Activated T-cell treated with anti-CD3 and anti-CD28 coated beads, Interleukin-2, amount 50 U/mL, for 1 hour (primary cell): ENCODE measurements at regions not wholly inside any gene's neighbourhood (a gene's known extent, or its start where the extent isn't known, plus 50 kb on each side); places are given as distances from the start of the nearest gene placed in this dataset.

Experiments
- DNase-seq: peaks from one replicate; pipeline ENCODE4 v3.0.0-alpha.2; 2020

DNA sequence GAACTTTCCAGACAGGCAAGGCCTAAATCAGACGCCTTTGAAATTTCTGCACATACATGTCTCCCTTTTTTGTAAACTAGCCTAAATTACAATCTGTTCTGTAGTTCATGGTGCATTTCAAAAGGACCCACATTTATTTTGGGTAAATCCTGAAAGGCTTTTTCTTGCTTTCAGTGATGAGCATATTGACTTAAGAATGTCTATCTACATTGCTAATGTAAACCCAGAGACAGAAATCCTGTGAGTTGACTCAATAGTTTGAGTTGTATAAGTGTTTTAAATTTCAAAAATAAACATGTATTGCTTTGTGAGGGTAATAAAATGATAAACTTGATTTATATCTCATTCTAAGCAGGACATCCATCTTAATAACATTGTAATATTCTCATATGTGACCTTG lies 977.0 kb upstream of the NR2F2 start:
- DNase-seq: no peak

- no peak for DNase-seq
These were observed 970.5 kb upstream of the NR2F2 start for GRCh38 chr15:95359966-95360365.

GRCh38 chr15:95362306-95362705 lies 968.2 kb upstream of the NR2F2 start:
- DNase-seq: no peak

- DNase-seq: no peak
These were observed 966.9 kb upstream of the NR2F2 start for GRCh38 chr15:95363646-95364045.

DNA sequence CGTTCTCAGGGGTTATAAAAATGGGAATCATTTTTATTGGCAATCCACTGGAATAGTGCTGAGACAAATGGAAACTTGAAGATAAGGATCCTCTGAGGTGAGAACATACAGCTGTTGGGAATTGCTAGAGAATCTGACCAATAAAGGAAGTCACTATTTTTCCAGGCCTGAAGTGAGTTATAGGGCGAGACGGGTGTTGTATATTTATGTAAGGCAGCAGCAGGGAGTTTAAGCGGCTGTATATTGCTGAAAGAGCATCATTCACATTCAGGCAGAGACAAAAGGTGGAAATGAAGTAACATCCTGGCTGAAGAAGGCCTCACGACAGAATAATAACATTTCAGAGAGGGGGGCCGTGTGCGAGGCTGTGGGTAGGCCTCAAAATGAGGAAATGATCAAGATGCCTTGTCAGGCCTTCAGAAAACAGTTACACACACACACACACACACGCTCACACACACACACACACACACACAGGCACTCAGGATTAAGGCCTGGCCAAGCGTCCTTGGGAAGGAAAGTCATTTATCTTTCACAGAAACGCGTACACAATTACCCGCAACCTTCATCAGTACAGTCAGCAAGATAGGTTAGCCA lies 964.9 kb upstream of the NR2F2 start:
- DNase-seq: no peak

GRCh38 chr15:95368191-95368590 lies 962.3 kb upstream of the NR2F2 start:
- no peak for DNase-seq

GRCh38 chr15:95368755-95369601 lies 961.5 kb upstream of the NR2F2 start:
- DNase-seq: no peak

DNA sequence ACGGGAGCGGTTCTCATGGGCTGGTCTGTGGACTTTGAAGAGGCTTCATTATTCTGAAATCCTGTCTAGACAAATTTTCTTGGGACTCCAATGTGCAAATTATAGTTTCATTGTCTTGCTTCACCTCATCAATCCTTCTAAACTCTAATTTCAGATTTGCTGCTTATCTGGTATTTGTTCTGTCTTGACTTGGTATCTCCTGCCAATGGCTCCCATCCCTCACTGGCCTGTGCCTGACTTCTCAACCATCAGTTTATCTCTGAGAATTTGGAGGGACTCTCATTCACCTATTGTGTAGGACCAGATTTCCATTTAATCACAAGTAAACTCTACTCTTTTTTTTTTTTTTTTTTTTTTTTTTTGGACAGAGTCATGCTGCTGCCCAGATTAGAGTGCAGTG lies 960.2 kb upstream of the NR2F2 start:
- DNase-seq: no peak

DNA sequence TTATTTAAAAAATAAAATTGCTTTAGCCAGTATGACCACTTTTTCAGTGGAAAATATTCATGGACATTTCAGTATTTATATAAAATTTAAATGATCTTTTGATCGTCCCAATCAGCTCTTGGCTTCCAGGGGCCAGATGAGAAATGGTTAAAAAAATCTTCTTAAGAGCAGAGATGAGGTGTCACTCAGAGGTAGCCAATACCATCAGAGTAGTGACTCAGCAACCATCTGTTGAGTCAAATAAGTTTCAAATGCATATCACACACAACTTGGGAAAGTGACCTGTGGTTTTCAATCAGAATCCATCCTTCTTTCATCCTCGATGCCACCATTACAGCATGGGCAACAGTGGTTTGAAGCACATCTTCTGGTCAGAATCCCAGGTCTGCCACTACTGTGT lies 958.8 kb upstream of the NR2F2 start:
- DNase-seq: no peak

DNA sequence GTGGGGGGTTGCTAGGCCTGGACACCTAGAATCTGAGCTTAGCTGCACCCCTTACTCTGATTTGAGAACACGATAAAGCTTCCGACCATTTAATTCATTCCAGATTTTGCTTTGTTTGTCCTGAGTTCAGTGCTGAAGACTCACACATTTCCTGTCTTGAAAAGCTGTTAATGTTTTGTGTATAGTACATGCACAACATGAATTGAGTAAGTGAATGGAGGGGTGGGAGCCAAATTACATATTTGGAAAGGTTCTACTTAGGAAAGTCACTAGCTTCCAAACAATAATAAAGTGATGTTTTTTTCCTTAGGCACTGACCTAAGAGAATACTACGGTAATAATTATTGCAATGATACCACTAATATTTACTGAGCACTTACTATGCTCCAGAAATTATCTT lies 955.2 kb upstream of the NR2F2 start:
- DNase-seq: no peak

GRCh38 chr15:95377258-95377852 lies 953.1 kb upstream of the NR2F2 start:
- DNase-seq: no peak

DNA sequence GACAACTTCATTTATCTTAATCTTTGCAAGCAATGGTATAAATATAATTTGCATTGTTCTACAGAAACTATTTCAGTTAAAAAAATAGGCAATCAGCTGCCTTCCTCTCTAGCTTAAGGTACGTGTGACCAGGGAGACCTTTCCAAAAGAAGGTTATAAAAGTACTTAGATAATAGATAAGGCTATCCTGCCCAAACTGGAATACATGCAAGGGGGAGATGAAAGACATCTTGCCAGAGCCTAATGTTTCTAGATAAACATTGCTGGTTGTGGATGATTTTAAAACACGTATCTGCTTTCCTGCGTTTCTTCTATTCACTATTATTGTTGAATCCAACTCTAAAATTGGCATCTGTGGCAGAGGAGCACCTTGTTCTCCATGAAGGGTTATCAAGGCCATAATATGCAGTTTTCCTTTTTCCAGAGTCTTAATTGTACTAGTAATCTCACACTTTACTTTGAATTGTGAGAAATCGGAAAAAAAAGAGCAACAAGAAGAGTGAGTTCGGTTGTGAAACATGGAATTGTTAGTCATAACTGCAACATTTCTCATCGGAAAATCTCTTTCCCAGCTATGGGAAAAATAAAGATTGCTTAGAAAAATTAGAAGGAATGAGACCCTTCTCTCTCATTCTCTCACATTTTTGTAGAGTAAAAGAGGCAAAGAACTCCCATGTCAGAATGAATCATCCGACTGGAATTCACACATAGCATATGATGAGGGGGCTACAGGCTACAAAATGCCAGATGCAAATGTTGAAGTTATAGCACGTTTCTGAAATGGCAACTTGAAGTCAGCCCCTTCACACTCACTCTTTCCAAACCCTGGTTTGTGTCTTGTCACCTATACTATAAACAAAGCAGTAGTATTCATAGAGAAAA lies 936.1 kb upstream of the NR2F2 start:
- DNase-seq: no peak

GRCh38 chr15:95400428-95400827 lies 930.1 kb upstream of the NR2F2 start:
- DNase-seq: no peak

DNA sequence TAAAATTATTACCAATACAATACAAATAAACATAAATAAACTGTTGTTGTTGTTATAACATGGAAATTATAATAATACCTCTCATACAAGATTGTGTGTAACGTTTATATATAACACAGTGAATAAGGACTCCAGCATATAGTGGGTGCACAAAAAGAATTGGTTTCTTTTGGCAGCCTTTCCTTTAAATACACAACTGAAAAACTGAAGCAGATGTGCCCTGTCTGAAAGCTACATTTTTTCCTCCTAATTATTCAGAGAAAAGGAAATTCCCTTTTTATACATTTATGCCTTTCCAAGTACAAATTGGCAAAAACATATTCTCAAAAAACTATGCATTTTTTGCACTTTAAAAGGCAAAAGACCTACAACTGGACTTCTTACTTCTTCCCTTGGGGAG lies 928.9 kb upstream of the NR2F2 start:
- DNase-seq: no peak

DNA sequence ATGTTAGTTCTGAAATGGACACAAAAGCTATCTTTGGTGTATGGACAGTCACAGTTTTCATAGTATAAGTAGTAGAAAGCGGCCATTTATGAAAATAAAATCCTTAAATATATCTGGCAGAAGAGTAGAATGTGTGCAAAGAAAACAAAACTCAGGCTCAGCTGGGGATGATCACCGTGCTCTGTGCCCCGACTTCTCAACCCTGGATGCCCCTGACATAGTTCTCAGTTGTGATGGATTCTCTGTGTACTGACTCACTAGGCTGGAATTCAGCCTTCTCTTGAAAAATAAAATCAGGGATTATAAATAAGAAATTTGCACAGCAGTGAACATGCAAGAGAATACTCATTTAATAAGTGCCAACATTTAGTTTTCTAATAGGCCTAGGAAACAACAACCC lies 925.1 kb upstream of the NR2F2 start:
- DNase-seq: no peak

DNA sequence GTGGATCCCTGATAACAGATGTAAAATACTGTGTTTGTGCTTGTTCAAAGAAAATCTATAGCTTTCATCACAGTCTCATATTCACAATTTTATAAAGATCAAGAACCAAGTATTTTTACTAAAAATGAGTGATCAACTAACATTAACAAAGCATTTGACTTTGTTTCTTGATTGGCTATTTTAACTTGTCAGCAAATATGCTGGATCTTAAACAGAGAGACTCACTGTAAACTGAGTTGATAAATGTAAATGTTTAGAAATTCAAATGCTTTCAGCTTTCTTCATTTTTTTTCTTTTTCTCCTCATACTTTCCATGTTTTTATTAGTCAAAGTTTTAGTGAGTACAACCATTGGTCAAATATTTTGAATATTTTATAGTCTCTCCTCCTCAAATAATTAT lies 923.0 kb upstream of the NR2F2 start:
- no peak for DNase-seq

DNA sequence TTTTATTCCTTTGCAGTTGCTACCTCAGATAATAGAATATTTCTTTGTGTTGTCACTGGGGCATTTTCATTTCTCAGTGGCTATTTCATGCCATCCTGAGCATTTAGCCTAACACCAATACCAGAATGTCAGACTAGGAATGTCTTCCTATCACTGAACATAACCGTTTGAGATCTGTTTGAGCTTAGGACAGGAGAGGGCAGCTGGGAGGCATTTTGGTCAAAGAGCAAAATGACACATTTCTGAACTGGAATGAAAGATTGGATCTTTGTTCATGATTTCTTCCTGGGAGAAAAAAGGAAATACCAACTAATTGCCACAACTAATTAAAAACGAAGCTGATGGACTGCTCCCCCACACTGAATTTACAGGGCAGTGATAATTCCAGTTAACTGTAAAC lies 921.3 kb upstream of the NR2F2 start:
- DNase-seq: no peak

DNA sequence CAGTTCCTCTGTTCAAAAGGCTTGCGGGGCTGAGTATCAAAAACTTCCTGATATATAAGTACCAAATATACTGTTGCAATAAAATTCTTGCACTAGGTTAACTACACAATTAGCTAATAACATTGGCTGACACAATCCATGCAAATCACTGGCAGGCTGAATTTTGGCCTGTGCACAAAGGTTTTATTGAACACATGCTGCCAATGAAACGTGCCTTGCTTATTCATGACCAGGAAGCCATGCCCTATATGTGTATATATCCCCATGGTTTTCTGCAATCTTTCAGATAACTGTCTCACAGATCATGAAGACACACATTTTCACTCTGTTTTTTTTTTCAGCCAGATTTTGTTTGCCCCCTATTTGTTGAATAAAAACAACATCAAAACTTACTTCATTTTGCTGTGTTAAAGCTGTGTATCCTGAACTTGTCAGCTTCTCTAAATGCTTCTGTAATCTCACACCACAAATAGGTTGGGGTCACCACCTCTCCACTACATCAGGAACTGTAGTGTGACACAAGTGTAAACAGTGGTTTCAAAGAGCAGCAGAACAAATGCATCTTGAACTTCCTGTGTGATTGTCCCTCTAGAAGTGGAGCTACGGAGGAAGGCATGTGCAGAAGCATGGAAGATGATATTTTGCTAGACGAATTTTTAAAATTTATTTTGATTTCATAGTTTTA lies 920.7 kb upstream of the NR2F2 start:
- no peak for DNase-seq

- no peak for DNase-seq
These were observed 919.7 kb upstream of the NR2F2 start for GRCh38 chr15:95410757-95411156.

GRCh38 chr15:95416576-95416975 lies 913.9 kb upstream of the NR2F2 start:
- no peak for DNase-seq

- no peak for DNase-seq
These were observed 912.7 kb upstream of the NR2F2 start for GRCh38 chr15:95417761-95418160.

DNA sequence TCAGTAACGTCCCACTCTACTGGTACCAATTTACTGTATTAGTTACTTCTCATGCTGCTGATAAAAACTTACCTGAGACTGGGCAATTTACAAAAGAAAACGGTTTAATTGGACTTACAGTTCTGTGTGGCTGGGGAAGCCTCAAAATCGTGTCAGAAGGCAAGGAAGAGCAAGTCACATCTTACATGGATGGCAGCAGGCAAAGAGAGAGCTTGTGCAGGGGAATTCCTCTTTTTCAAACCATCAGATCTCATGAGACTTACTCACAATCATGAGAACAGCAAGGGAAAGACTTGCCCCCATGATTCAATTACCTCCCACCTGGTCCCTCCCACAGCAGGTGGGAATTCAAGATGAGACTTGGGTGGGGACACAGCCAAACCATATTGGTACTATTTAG lies 908.2 kb upstream of the NR2F2 start:
- DNase-seq: no peak

GRCh38 chr15:95425859-95426258 lies 904.6 kb upstream of the NR2F2 start:
- DNase-seq: no peak
